ENCODE measurements at regions not wholly inside any gene's neighbourhood (a gene's known extent, or its start where the extent isn't known, plus 50 kb on each side); places are given as distances from the start of the nearest gene placed in this dataset.
"Not testable (repeated sequence)": the region's sequence is repeated elsewhere in the genome, so short reads cannot be mapped to it uniquely, and the experiment has no call there.

- H3K27me3 Mint-ChIP-seq (ENCODE audit: insufficient read depth) = no peaks in the 10 kb centered on the region
- Histone ChIP-seq H3K9ac (ENCODE audit: extremely low read depth, low read length, poor library complexity, severe bottlenecking) (no peak overlapping the region), H3K27ac (ENCODE audit: low read depth, low read length) (no peak overlapping the region), H3K9me3 (ENCODE audit: control insufficient read depth, low read length) (peaks cover 3% of the 10 kb centered on the region), H3K4me1 (ENCODE audit: control insufficient read depth, insufficient read depth, low read length) (peaks cover 12% of the 10 kb centered on the region), H3K36me3 (ENCODE audit: control insufficient read depth, insufficient read depth, low read length) (no peaks in the 10 kb centered on the region), H3K27me3 (ENCODE audit: control insufficient read depth, insufficient read depth, low read length, poor library complexity, severe bottlenecking) (no peaks in the 10 kb centered on the region), H3K4me3 (ENCODE audit: low read length) (no peak overlapping the region)
- no peak overlapping the region for H3K4me3 Mint-ChIP-seq
- no peak for DNase-seq
- peaks cover 3% of the 10 kb centered on the region for H3K9me3 Mint-ChIP-seq
- 93% methylated on average over 3 of the region's 4 CpGs for WGBS, 2 experiments (ENCODE audit: insufficient coverage in 1 of 2, insufficient read length in 1 of 2)
- H3K4me1 Mint-ChIP-seq = peaks cover 10% of the 10 kb centered on the region
- no peak overlapping the region for H3K27ac Mint-ChIP-seq
- H3K36me3 Mint-ChIP-seq (ENCODE audit: low read depth) = peaks cover 3% of the 10 kb centered on the region
- no peak for TF ChIP-seq CTCF (conservative IDR thresholded peaks at IDR 0.05)
Measured at GRCh38 chr15:92728266-92728665, 72.7 kb upstream of the FAM174B start.

GRCh38 chr15:92733090-92733933 is 77.7 kb upstream of the FAM174B start:
- Histone ChIP-seq H3K9me3 (ENCODE audit: control insufficient read depth, low read length) (no peaks in the 10 kb centered on the region), H3K9ac (ENCODE audit: extremely low read depth, low read length, poor library complexity, severe bottlenecking) (no peak overlapping the region), H3K4me1 (ENCODE audit: control insufficient read depth, insufficient read depth, low read length) (no peaks in the 10 kb centered on the region), H3K36me3 (ENCODE audit: control insufficient read depth, insufficient read depth, low read length) (no peaks in the 10 kb centered on the region), H3K4me3 (ENCODE audit: low read length) (peak overlapping the region; percentile 4), H3K27ac (ENCODE audit: low read depth, low read length) (no peak overlapping the region), H3K27me3 (ENCODE audit: control insufficient read depth, insufficient read depth, low read length, poor library complexity, severe bottlenecking) (no peaks in the 10 kb centered on the region)
- Mint-ChIP-seq H3K27ac (peak overlapping the region; percentile 93), H3K9me3 (peaks cover 3% of the 10 kb centered on the region), H3K36me3 (ENCODE audit: low read depth) (peaks cover 3% of the 10 kb centered on the region), H3K4me1 (no peaks in the 10 kb centered on the region), H3K27me3 (ENCODE audit: insufficient read depth) (no peaks in the 10 kb centered on the region), H3K4me3 (peak overlapping the region; percentile 60)
- no peak for TF ChIP-seq CTCF (conservative IDR thresholded peaks at IDR 0.05)
- WGBS, 2 experiments (ENCODE audit: insufficient coverage in 1 of 2, insufficient read length in 1 of 2) = 79 to 86% methylated on average over 2 to 11 of the region's 12 CpGs
- no peak for DNase-seq

GRCh38 chr15:92733934-92734521 is 78.5 kb upstream of the FAM174B start:
- DNase-seq = peak; percentile 68
- Mint-ChIP-seq H3K36me3 (ENCODE audit: low read depth) (peaks cover 3% of the 10 kb centered on the region), H3K27ac (peak overlapping the region; percentile 93), H3K4me1 (no peaks in the 10 kb centered on the region), H3K27me3 (ENCODE audit: insufficient read depth) (no peaks in the 10 kb centered on the region), H3K9me3 (peaks cover 8% of the 10 kb centered on the region), H3K4me3 (peak overlapping the region; percentile 60)
- no peak for TF ChIP-seq CTCF (conservative IDR thresholded peaks at IDR 0.05)
- peak overlapping the region; percentile 4 for H3K4me3 ChIP-seq (ENCODE audit: low read length)
- peak overlapping the region; percentile 11 for H3K9ac ChIP-seq (ENCODE audit: extremely low read depth, low read length, poor library complexity, severe bottlenecking)
- WGBS, 2 experiments (ENCODE audit: insufficient coverage in 1 of 2, insufficient read length in 1 of 2) = 61 to 78% methylated on average over 19 to 33 of the region's 33 CpGs
- H3K4me1 ChIP-seq (ENCODE audit: control insufficient read depth, insufficient read depth, low read length) = no peaks in the 10 kb centered on the region
- no peaks in the 10 kb centered on the region for H3K27me3 ChIP-seq (ENCODE audit: control insufficient read depth, insufficient read depth, low read length, poor library complexity, severe bottlenecking)
- no peaks in the 10 kb centered on the region for H3K9me3 ChIP-seq (ENCODE audit: control insufficient read depth, low read length)
- H3K27ac ChIP-seq (ENCODE audit: low read depth, low read length) = no peak overlapping the region
- H3K36me3 ChIP-seq (ENCODE audit: control insufficient read depth, insufficient read depth, low read length) = no peaks in the 10 kb centered on the region

GRCh38 chr15:92739246-92739645 is 83.7 kb upstream of the FAM174B start:
- not testable (repeated sequence) for H3K27ac Mint-ChIP-seq; H3K4me1 ChIP-seq (ENCODE audit: control insufficient read depth, insufficient read depth, low read length); H3K27me3 Mint-ChIP-seq (ENCODE audit: insufficient read depth); DNase-seq; H3K9ac ChIP-seq (ENCODE audit: extremely low read depth, low read length, poor library complexity, severe bottlenecking); H3K4me3 Mint-ChIP-seq; H3K36me3 Mint-ChIP-seq (ENCODE audit: low read depth); H3K9me3 ChIP-seq (ENCODE audit: control insufficient read depth, low read length); H3K27me3 ChIP-seq (ENCODE audit: control insufficient read depth, insufficient read depth, low read length, poor library complexity, severe bottlenecking); H3K36me3 ChIP-seq (ENCODE audit: control insufficient read depth, insufficient read depth, low read length); H3K27ac ChIP-seq (ENCODE audit: low read depth, low read length); H3K4me3 ChIP-seq (ENCODE audit: low read length)
- WGBS, 2 experiments (ENCODE audit: insufficient coverage in 1 of 2, insufficient read length in 1 of 2) = 96% methylated on average over 4 of the region's 4 CpGs; no CpG with 5 or more reads in 1 of the 2 experiments
- Mint-ChIP-seq H3K9me3 (peaks cover 12% of the 10 kb centered on the region), H3K4me1 (peaks cover 11% of the 10 kb centered on the region)

Measured in endodermal cell (in vitro differentiated cells).